ENCODE measurements at regions not wholly inside any gene's neighbourhood (a gene's known extent, or its start where the extent isn't known, plus 50 kb on each side); places are given as distances from the start of the nearest gene placed in this dataset.
"Not testable (repeated sequence)": the region's sequence is repeated elsewhere in the genome, so short reads cannot be mapped to it uniquely, and the experiment has no call there.

- DNase-seq (ENCODE audit: low spot score), result no peak
Observed at GRCh38 chr15:34700891-34701427, 53.8 kb downstream of the GJD2 start.

GRCh38 chr15:34699968-34700640 lies 54.7 kb downstream of the GJD2 start:
- DNase-seq (ENCODE audit: low spot score), result no peak

GRCh38 chr15:34696506-34696905 lies 58.3 kb downstream of the GJD2 start:
- DNase-seq (ENCODE audit: low spot score), result no peak

- DNase-seq (ENCODE audit: low spot score), result no peak
Observed at GRCh38 chr15:34693053-34693744, 61.6 kb downstream of the GJD2 start.

GRCh38 chr15:34691034-34691433 lies 63.8 kb downstream of the GJD2 start:
- no peak for DNase-seq (ENCODE audit: low spot score)

GRCh38 chr15:34688699-34689098 lies 66.1 kb downstream of the GJD2 start:
- DNase-seq (ENCODE audit: low spot score), result no peak

GRCh38 chr15:34684351-34684750 lies 70.4 kb downstream of the GJD2 start:
- no peak for DNase-seq (ENCODE audit: low spot score)

GRCh38 chr15:34682674-34683073 lies 72.1 kb downstream of the GJD2 start:
- DNase-seq (ENCODE audit: low spot score), result peak; percentile 19

GRCh38 chr15:34679291-34679690 lies 75.5 kb downstream of the GJD2 start:
- DNase-seq (ENCODE audit: low spot score), result no peak

- no peak for DNase-seq (ENCODE audit: low spot score)
Observed at GRCh38 chr15:34673241-34673640, 81.6 kb downstream of the GJD2 start.

GRCh38 chr15:34665498-34666116 lies 82.2 kb upstream of the GOLGA8B start:
- DNase-seq (ENCODE audit: low spot score), result no peak

- DNase-seq (ENCODE audit: low spot score), result no peak
Observed at GRCh38 chr15:34664418-34664817, 81.0 kb upstream of the GOLGA8B start.

- no peak for DNase-seq (ENCODE audit: low spot score)
Observed at GRCh38 chr15:34663101-34663500, 79.7 kb upstream of the GOLGA8B start.

GRCh38 chr15:34659056-34659455 lies 75.6 kb upstream of the GOLGA8B start:
- no peak for DNase-seq (ENCODE audit: low spot score)

GRCh38 chr15:34657469-34658127 lies 74.1 kb upstream of the GOLGA8B start:
- DNase-seq (ENCODE audit: low spot score), result no peak

GRCh38 chr15:34656005-34656796 lies 72.8 kb upstream of the GOLGA8B start:
- DNase-seq (ENCODE audit: low spot score), result no peak

GRCh38 chr15:34655326-34655725 lies 71.9 kb upstream of the GOLGA8B start:
- DNase-seq (ENCODE audit: low spot score), result no peak

GRCh38 chr15:34654625-34655024 lies 71.2 kb upstream of the GOLGA8B start:
- DNase-seq (ENCODE audit: low spot score), result no peak

GRCh38 chr15:34653992-34654391 lies 70.5 kb upstream of the GOLGA8B start:
- no peak for DNase-seq (ENCODE audit: low spot score)

- not testable (repeated sequence) for DNase-seq (ENCODE audit: low spot score)
Observed at GRCh38 chr15:34653326-34653725, 69.9 kb upstream of the GOLGA8B start.

- DNase-seq (ENCODE audit: low spot score), result no peak
Observed at GRCh38 chr15:34652726-34653033, 69.2 kb upstream of the GOLGA8B start.

Data from hepatic stellate cell (primary cell).